ENCODE measurements at regions not wholly inside any gene's neighbourhood (a gene's known extent, or its start where the extent isn't known, plus 50 kb on each side); places are given as distances from the start of the nearest gene placed in this dataset.

DNA sequence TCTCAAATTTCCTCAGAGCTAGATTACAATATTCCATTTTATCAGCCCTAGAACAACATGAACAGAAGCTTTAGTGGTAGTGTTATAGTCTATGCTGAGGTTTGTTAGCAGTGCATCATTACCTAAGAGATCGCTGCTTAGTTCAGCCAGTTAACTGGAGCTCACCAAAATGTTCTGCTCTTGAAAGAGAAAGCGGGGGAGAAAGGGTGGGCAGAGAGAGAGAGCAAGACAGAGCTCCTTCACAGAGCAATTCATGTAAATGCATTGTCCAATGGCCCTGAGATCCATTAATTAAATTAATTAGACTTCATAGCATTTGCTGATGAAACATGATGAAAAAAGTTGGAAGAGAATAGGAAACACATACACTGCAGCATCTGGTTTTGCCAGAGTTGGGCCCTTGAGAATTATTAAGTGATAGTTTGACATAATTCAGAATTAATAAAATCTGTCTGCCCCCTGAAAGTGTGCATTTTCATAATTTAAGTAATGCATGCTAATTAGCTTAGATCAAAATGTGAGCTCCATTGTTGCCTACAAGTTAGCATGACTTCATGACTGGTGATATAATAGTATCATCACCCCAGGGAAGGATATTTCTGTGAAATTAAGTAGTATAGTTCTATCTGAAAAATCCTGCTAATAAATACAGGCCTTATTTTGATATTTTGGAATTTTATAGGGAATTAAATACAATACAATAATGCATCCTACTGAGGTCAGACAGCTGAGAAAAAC lies 86.9 kb upstream of the LYSMD4 start:
- no peak for TF ChIP-seq EZH2phosphoT487 (IDR thresholded peaks at IDR 0.05; ENCODE audit: borderline replicate concordance)
- TF ChIP-seq, protein P1, sequence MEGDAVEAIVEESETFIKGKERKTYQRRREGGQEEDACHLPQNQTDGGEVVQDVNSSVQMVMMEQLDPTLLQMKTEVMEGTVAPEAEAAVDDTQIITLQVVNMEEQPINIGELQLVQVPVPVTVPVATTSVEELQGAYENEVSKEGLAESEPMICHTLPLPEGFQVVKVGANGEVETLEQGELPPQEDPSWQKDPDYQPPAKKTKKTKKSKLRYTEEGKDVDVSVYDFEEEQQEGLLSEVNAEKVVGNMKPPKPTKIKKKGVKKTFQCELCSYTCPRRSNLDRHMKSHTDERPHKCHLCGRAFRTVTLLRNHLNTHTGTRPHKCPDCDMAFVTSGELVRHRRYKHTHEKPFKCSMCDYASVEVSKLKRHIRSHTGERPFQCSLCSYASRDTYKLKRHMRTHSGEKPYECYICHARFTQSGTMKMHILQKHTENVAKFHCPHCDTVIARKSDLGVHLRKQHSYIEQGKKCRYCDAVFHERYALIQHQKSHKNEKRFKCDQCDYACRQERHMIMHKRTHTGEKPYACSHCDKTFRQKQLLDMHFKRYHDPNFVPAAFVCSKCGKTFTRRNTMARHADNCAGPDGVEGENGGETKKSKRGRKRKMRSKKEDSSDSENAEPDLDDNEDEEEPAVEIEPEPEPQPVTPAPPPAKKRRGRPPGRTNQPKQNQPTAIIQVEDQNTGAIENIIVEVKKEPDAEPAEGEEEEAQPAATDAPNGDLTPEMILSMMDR (IDR thresholded peaks at IDR 0.05 in 2 of 3, conservative IDR thresholded peaks at IDR 0.05 in 1 of 3; ENCODE audit: borderline replicate concordance in 1 of 3, insufficient read depth in 1 of 3, low read depth in 2 of 3, low read length in 2 of 3), result no peak
- TF ChIP-seq ELF1 (IDR thresholded peaks at IDR 0.05; ENCODE audit: borderline replicate concordance, low read depth), result no peak
- TF ChIP-seq ZFX (IDR thresholded peaks at IDR 0.05), result no peak
- no peak for TF ChIP-seq JUND (IDR thresholded peaks at IDR 0.05)
- peaks cover 20% of the 10 kb centered on the region for H3K27me3 ChIP-seq (ENCODE audit: insufficient read depth, low read length)
- no peaks in the 10 kb centered on the region for H4K20me1 ChIP-seq (ENCODE audit: insufficient read depth)
- ChIA-PET RAD21 (ENCODE audit: low non-redundant PET in 1 of 2, low total read pairs in 2 of 2, uncharacterized antibody in 2 of 2, unreplicated experiment in 2 of 2) (no interaction called here), CTCF (no interaction called here), POLR2A (no interaction called here)
- no peak overlapping the region for H3K4me3 ChIP-seq (replicated peaks in 1 of 2; ENCODE audit: low read depth in 1 of 2, low read length in 2 of 2)
- no peaks in the 10 kb centered on the region for H3K4me1 ChIP-seq (ENCODE audit: control insufficient read depth in 1 of 2, insufficient read depth in 2 of 2, low read length in 2 of 2)
- no peak overlapping the region for H2AFZ ChIP-seq (ENCODE audit: low read depth, low read length, poor library complexity, severe bottlenecking)
- ATAC-seq (no peak), DNase-seq (ENCODE audit: low read depth, low spot score) (no peak)
- H3K27ac ChIP-seq (ENCODE audit: low read depth, low read length), result no peak overlapping the region
- no peaks in the 10 kb centered on the region for H3K79me2 ChIP-seq (ENCODE audit: insufficient read depth, low read length)
- no peaks in the 10 kb centered on the region for H3K9me2 ChIP-seq (ENCODE audit: insufficient read depth)
- no peak overlapping the region for H3K4me2 ChIP-seq (ENCODE audit: low read length)
- H3K9me3 ChIP-seq (ENCODE audit: control insufficient read depth in 1 of 2, insufficient read depth in 1 of 2, low read depth in 1 of 2, low read length in 2 of 2), result no peaks in the 10 kb centered on the region
- intact Hi-C loops (cut with micrococcal nuclease), result no loop called here
- H3K36me3 ChIP-seq (ENCODE audit: control insufficient read depth in 1 of 2, insufficient read depth in 2 of 2, low read length in 2 of 2), result no peaks in the 10 kb centered on the region
- no TSS peak for BruUV-seq (replicated peaks)
- H3K9ac ChIP-seq (ENCODE audit: low read length), result no peak overlapping the region

DNA sequence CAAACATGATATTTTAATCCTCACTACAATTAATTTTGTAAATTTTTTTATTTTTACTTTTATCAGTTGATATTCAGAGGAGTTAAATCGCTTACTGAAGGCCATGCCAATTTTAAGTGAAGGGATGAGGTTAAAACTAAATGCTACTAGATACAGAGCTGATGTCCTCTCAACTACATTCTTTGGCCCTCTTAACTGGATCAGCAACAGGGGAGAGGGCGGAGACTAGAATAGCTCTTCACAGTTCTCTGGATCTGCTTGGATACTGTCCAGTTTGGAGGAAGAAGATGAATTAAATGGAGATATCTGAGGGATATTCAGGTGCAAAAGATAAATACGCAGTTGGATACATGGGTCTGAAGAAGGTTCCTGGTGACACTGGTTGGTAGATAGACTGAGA lies 85.6 kb upstream of the LYSMD4 start:
- RAD21 ChIA-PET (ENCODE audit: low non-redundant PET in 1 of 2, low total read pairs in 2 of 2, uncharacterized antibody in 2 of 2, unreplicated experiment in 2 of 2), result no interaction called here
- CTCF ChIA-PET, result no interaction called here
- DNase-seq (ENCODE audit: low read depth, low spot score) (no peak), ATAC-seq (no peak)
- Histone ChIP-seq H3K9me3 (ENCODE audit: control insufficient read depth in 1 of 2, insufficient read depth in 1 of 2, low read depth in 1 of 2, low read length in 2 of 2) (no peaks in the 10 kb centered on the region), H4K20me1 (ENCODE audit: insufficient read depth) (no peaks in the 10 kb centered on the region), H3K27ac (ENCODE audit: low read depth, low read length) (no peak overlapping the region), H3K9ac (ENCODE audit: low read length) (no peak overlapping the region), H3K9me2 (ENCODE audit: insufficient read depth) (no peaks in the 10 kb centered on the region), H3K27me3 (ENCODE audit: insufficient read depth, low read length) (peaks cover 16% of the 10 kb centered on the region; the same call in 1 of the 2 replicates), H3K4me3 (replicated peaks in 1 of 2; ENCODE audit: low read depth in 1 of 2, low read length in 2 of 2) (no peak overlapping the region), H3K4me1 (ENCODE audit: control insufficient read depth in 1 of 2, insufficient read depth in 2 of 2, low read length in 2 of 2) (no peaks in the 10 kb centered on the region), H3K79me2 (ENCODE audit: insufficient read depth, low read length) (no peaks in the 10 kb centered on the region), H2AFZ (ENCODE audit: low read depth, low read length, poor library complexity, severe bottlenecking) (no peak overlapping the region), H3K36me3 (ENCODE audit: control insufficient read depth in 1 of 2, insufficient read depth in 2 of 2, low read length in 2 of 2) (no peaks in the 10 kb centered on the region), H3K4me2 (ENCODE audit: low read length) (no peak overlapping the region)
- POLR2A ChIA-PET, result no interaction called here
- intact Hi-C loops (cut with micrococcal nuclease), result no loop called here
- no TSS peak for BruUV-seq (replicated peaks)
- TF ChIP-seq EZH2 (IDR thresholded peaks at IDR 0.05), result no peak
- TF ChIP-seq CBX3 (IDR thresholded peaks at IDR 0.05; ENCODE audit: low read depth), result no peak
- TF ChIP-seq SP1 (IDR thresholded peaks at IDR 0.05; ENCODE audit: low read depth), result no peak
- TF ChIP-seq, protein P2, sequence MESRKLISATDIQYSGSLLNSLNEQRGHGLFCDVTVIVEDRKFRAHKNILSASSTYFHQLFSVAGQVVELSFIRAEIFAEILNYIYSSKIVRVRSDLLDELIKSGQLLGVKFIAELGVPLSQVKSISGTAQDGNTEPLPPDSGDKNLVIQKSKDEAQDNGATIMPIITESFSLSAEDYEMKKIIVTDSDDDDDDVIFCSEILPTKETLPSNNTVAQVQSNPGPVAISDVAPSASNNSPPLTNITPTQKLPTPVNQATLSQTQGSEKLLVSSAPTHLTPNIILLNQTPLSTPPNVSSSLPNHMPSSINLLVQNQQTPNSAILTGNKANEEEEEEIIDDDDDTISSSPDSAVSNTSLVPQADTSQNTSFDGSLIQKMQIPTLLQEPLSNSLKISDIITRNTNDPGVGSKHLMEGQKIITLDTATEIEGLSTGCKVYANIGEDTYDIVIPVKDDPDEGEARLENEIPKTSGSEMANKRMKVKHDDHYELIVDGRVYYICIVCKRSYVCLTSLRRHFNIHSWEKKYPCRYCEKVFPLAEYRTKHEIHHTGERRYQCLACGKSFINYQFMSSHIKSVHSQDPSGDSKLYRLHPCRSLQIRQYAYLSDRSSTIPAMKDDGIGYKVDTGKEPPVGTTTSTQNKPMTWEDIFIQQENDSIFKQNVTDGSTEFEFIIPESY (IDR thresholded peaks at IDR 0.05; ENCODE audit: extremely low read depth, insufficient replicate concordance, low read length), result no peak
- TF ChIP-seq, protein P3, sequence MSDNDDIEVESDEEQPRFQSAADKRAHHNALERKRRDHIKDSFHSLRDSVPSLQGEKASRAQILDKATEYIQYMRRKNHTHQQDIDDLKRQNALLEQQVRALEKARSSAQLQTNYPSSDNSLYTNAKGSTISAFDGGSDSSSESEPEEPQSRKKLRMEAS (IDR thresholded peaks at IDR 0.05), result no peak
- TF ChIP-seq ZFX (IDR thresholded peaks at IDR 0.05), result no peak
- TF ChIP-seq YY1 (IDR thresholded peaks at IDR 0.05; ENCODE audit: extremely low read depth, insufficient replicate concordance, low read depth, low read length), result no peak
- TF ChIP-seq FOSL1 (IDR thresholded peaks at IDR 0.05; ENCODE audit: low read depth), result no peak
- TF ChIP-seq EZH2phosphoT487 (IDR thresholded peaks at IDR 0.05; ENCODE audit: borderline replicate concordance), result no peak

Measured in HCT116 (cell line).